Naive thymus-derived CD8-positive, alpha-beta T cell (primary cell): ENCODE measurements at regions not wholly inside any gene's neighbourhood (a gene's known extent, or its start where the extent isn't known, plus 50 kb on each side); places are given as distances from the start of the nearest gene placed in this dataset.

Experiments
- ATAC-seq, 2 donors: fragments of 150-1000 bp; cut with Tn5 transposase in 1 of 2; sonication (Bioruptor Pico), chemical (Tn5 transposase) in 1 of 2; 1 replicate in 1 of 2; 2 replicates in 1 of 2; pipeline ENCODE4 v1.10.0; 2021; ENCODE audit warnings: mild to moderate bottlenecking in 2 of 2, moderate library complexity in 2 of 2
- POLR2A ChIA-PET: fragments of 350-600 bp; sonication (Branson Sonifier 250); formaldehyde crosslinking; loops from one replicate; lab custom pipeline; 2021; ENCODE audit warnings: antibody characterized with exemption; lab: Charles Lee
- DNase-seq, 10 donors: peaks; one replicate each; pipeline versions ENCODE4 v3.0.0 to v3.0.0-alpha.2; 2020 to 2022
- H3K27ac Mint-ChIP-seq, 10 donors: one replicate each; pipeline ENCODE4 v1.8.0; 2020 to 2022; ENCODE audit warnings: mild to moderate bottlenecking in 10 of 10, mixed read lengths in 10 of 10, moderate library complexity in 4 of 10, inconsistent platforms in 1 of 10
- H3K27me3 Mint-ChIP-seq, 5 donors: one replicate each; pipeline ENCODE4 v1.8.0; 2021 to 2022; ENCODE audit warnings: mixed read lengths in 5 of 5
- H3K36me3 Mint-ChIP-seq, 3 donors: one replicate each; pipeline ENCODE4 v1.8.0; 2020 to 2022; ENCODE audit warnings: mixed read lengths in 3 of 3, mild to moderate bottlenecking in 2 of 3, inconsistent platforms in 1 of 3
- H3K4me1 Mint-ChIP-seq, 4 donors: one replicate each; pipeline ENCODE4 v1.8.0; 2021 to 2022; ENCODE audit warnings: mixed read lengths in 4 of 4
- H3K4me3 Mint-ChIP-seq, 10 donors: one replicate each; pipeline ENCODE4 v1.8.0; 2020 to 2022; ENCODE audit warnings: mild to moderate bottlenecking in 10 of 10, mixed read lengths in 10 of 10, moderate library complexity in 6 of 10, inconsistent platforms in 1 of 10
- H3K9me3 Mint-ChIP-seq, 9 donors: one replicate each; pipeline ENCODE4 v1.8.0; 2020 to 2022; ENCODE audit warnings: mixed read lengths in 9 of 9, mild to moderate bottlenecking in 3 of 9, inconsistent platforms in 1 of 9, moderate library complexity in 1 of 9

- Mint-ChIP-seq H3K27ac (no peak overlapping the region), H3K4me3 (no peak overlapping the region), H3K36me3 (no peaks in the 10 kb centered on the region), H3K27me3 (peaks cover 4 to 66% (median 11%) of the 10 kb centered on the region in 5 donors), H3K4me1 (no peaks in the 10 kb centered on the region), H3K9me3 (peaks cover 0 to 3% (median 0%) of the 10 kb centered on the region in 9 donors)
- ATAC-seq, result no peak
- DNase-seq, result no peak
- POLR2A ChIA-PET, result no interaction called here
Observed at GRCh38 chr10:83953589-83953988, 185.7 kb upstream of the GHITM start.

- no peaks in the 10 kb centered on the region for H3K4me1 Mint-ChIP-seq
- no peak overlapping the region for H3K4me3 Mint-ChIP-seq
- no peak overlapping the region for H3K27ac Mint-ChIP-seq
- H3K9me3 Mint-ChIP-seq, result peaks cover 0 to 3% (median 0%) of the 10 kb centered on the region in 9 donors
- H3K36me3 Mint-ChIP-seq, result no peaks in the 10 kb centered on the region
- POLR2A ChIA-PET, result no interaction called here
- peaks cover 4 to 59% (median 9%) of the 10 kb centered on the region in 5 donors for H3K27me3 Mint-ChIP-seq
- no peak for DNase-seq
- no peak for ATAC-seq
Observed at GRCh38 chr10:83954193-83954799, 185.0 kb upstream of the GHITM start.

GRCh38 chr10:83955406-83955805 is 183.9 kb upstream of the GHITM start:
- ATAC-seq (no peak), DNase-seq (no peak)
- Mint-ChIP-seq H3K36me3 (no peaks in the 10 kb centered on the region), H3K4me1 (no peaks in the 10 kb centered on the region), H3K9me3 (peaks cover 0 to 1% (median 0%) of the 10 kb centered on the region in 9 donors), H3K4me3 (no peak overlapping the region), H3K27ac (no peak overlapping the region), H3K27me3 (peaks cover 4 to 59% (median 6%) of the 10 kb centered on the region in 5 donors)
- POLR2A ChIA-PET, result no interaction called here

GRCh38 chr10:83957168-83957947 is 182.0 kb upstream of the GHITM start:
- DNase-seq (no peak), ATAC-seq (no peak)
- Mint-ChIP-seq H3K9me3 (no peaks in the 10 kb centered on the region), H3K4me3 (no peak overlapping the region), H3K27ac (no peak overlapping the region), H3K4me1 (no peaks in the 10 kb centered on the region), H3K36me3 (no peaks in the 10 kb centered on the region), H3K27me3 (peaks cover 5 to 47% (median 6%) of the 10 kb centered on the region in 5 donors)
- POLR2A ChIA-PET, result no interaction called here

- H3K4me1 Mint-ChIP-seq, result no peaks in the 10 kb centered on the region
Observed at GRCh38 chr10:83959328-83959727, 180.0 kb upstream of the GHITM start.

GRCh38 chr10:83960125-83960524 is 179.2 kb upstream of the GHITM start:
- POLR2A ChIA-PET, result no interaction called here
- H3K9me3 Mint-ChIP-seq, result no peaks in the 10 kb centered on the region
- no peak overlapping the region for H3K27ac Mint-ChIP-seq
- no peak overlapping the region for H3K4me3 Mint-ChIP-seq
- H3K36me3 Mint-ChIP-seq, result no peaks in the 10 kb centered on the region
- no peaks in the 10 kb centered on the region for H3K4me1 Mint-ChIP-seq
- ATAC-seq (no peak), DNase-seq (no peak)
- H3K27me3 Mint-ChIP-seq, result peaks cover 0 to 23% (median 5%) of the 10 kb centered on the region in 5 donors

More at GRCh38 chr10:83959328-83959727, 180.0 kb upstream of the GHITM start:
- ATAC-seq, result no peak
- no peaks in the 10 kb centered on the region for H3K9me3 Mint-ChIP-seq
- no peak overlapping the region for H3K4me3 Mint-ChIP-seq
- H3K27ac Mint-ChIP-seq, result no peak overlapping the region
- DNase-seq, result no peak
- H3K36me3 Mint-ChIP-seq, result no peaks in the 10 kb centered on the region
- H3K27me3 Mint-ChIP-seq, result peaks cover 0 to 27% (median 5%) of the 10 kb centered on the region in 5 donors
- POLR2A ChIA-PET, result no interaction called here

- Mint-ChIP-seq H3K9me3 (no peaks in the 10 kb centered on the region), H3K4me3 (no peak overlapping the region), H3K27ac (no peak overlapping the region), H3K36me3 (no peaks in the 10 kb centered on the region), H3K4me1 (no peaks in the 10 kb centered on the region), H3K27me3 (peaks cover 0 to 22% (median 4%) of the 10 kb centered on the region in 5 donors)
- POLR2A ChIA-PET, result no interaction called here
- DNase-seq (no peak), ATAC-seq (no peak)
Observed at GRCh38 chr10:83961620-83962019, 177.7 kb upstream of the GHITM start.

GRCh38 chr10:83963446-83963845 is 175.9 kb upstream of the GHITM start:
- DNase-seq (no peak), ATAC-seq (no peak)
- Mint-ChIP-seq H3K36me3 (no peaks in the 10 kb centered on the region), H3K4me3 (no peak overlapping the region), H3K27ac (peak overlapping the region in 1 of 10 donors; percentile 31), H3K27me3 (peaks cover 0 to 20% (median 0%) of the 10 kb centered on the region in 5 donors), H3K4me1 (no peaks in the 10 kb centered on the region), H3K9me3 (no peaks in the 10 kb centered on the region)
- POLR2A ChIA-PET, result no interaction called here

- no peak for DNase-seq
- ATAC-seq, result no peak
- Mint-ChIP-seq H3K36me3 (no peaks in the 10 kb centered on the region), H3K27me3 (peaks cover 0 to 20% (median 0%) of the 10 kb centered on the region in 5 donors), H3K4me3 (no peak overlapping the region), H3K9me3 (no peaks in the 10 kb centered on the region), H3K4me1 (no peaks in the 10 kb centered on the region), H3K27ac (no peak overlapping the region)
- POLR2A ChIA-PET, result no interaction called here
Observed at GRCh38 chr10:83965473-83965872, 173.8 kb upstream of the GHITM start.

- H3K27ac Mint-ChIP-seq, result no peak overlapping the region
- peaks cover 0 to 21% (median 2%) of the 10 kb centered on the region in 5 donors for H3K27me3 Mint-ChIP-seq
- POLR2A ChIA-PET, result no interaction called here
- H3K9me3 Mint-ChIP-seq, result no peaks in the 10 kb centered on the region
- H3K36me3 Mint-ChIP-seq, result no peaks in the 10 kb centered on the region
- DNase-seq, result no peak
- H3K4me1 Mint-ChIP-seq, result no peaks in the 10 kb centered on the region
- H3K4me3 Mint-ChIP-seq, result no peak overlapping the region
- ATAC-seq, result no peak
Observed at GRCh38 chr10:83968052-83968451, 171.3 kb upstream of the GHITM start.

- ATAC-seq (no peak), DNase-seq (no peak)
- Mint-ChIP-seq H3K9me3 (no peaks in the 10 kb centered on the region), H3K27me3 (peaks cover 0 to 16% (median 2%) of the 10 kb centered on the region in 5 donors), H3K36me3 (no peaks in the 10 kb centered on the region), H3K4me1 (no peaks in the 10 kb centered on the region), H3K4me3 (no peak overlapping the region), H3K27ac (no peak overlapping the region)
- POLR2A ChIA-PET, result no interaction called here
Observed at GRCh38 chr10:83978681-83979383, 160.5 kb upstream of the GHITM start.

- H3K27me3 Mint-ChIP-seq, result peaks cover 1 to 34% (median 3%) of the 10 kb centered on the region in 5 donors
- no peak overlapping the region for H3K4me3 Mint-ChIP-seq
- H3K9me3 Mint-ChIP-seq, result no peaks in the 10 kb centered on the region
- DNase-seq, result no peak
- no peaks in the 10 kb centered on the region for H3K4me1 Mint-ChIP-seq
- no peak for ATAC-seq
- H3K36me3 Mint-ChIP-seq, result no peaks in the 10 kb centered on the region
- H3K27ac Mint-ChIP-seq, result no peak overlapping the region
- POLR2A ChIA-PET, result no interaction called here
Observed at GRCh38 chr10:83982812-83983211, 156.5 kb upstream of the GHITM start.
